ENCODE measurements at regions not wholly inside any gene's neighbourhood (a gene's known extent, or its start where the extent isn't known, plus 50 kb on each side); places are given as distances from the start of the nearest gene placed in this dataset.

- TF ChIP-seq CTCF (IDR thresholded peaks at IDR 0.05; ENCODE audit: low read depth, low read length, poor library complexity, severe bottlenecking) (no peak), EZH2phosphoT487 (IDR thresholded peaks at IDR 0.05; ENCODE audit: borderline replicate concordance, low read length) (no peak)
Observed at GRCh38 chr5:8848997-8849594, 696.8 kb downstream of the SEMA5A start.
